ENCODE measurements at regions not wholly inside any gene's neighbourhood (a gene's known extent, or its start where the extent isn't known, plus 50 kb on each side); places are given as distances from the start of the nearest gene placed in this dataset.

GRCh38 chr7:95658676-95659075, 62.4 kb upstream of the PDK4 start:
- 70 to 83% (median 77%) methylated on average over 7 of the region's 7 CpGs for WGBS, 4 donors
- ATAC-seq (peak in 2 of 4 donors; percentile 7 to 38), DNase-seq (no peak)
- Histone ChIP-seq H3K27ac (no peak overlapping the region), H3K9me3 (peaks cover 0 to 17% (median 9%) of the 10 kb centered on the region in 12 donors), H3K4me1 (peaks cover 0 to 2% (median 0%) of the 10 kb centered on the region in 12 donors), H3K36me3 (no peaks in the 10 kb centered on the region), H3K4me3 (no peak overlapping the region), H3K27me3 (no peaks in the 10 kb centered on the region)
- intact Hi-C loops (cut with DNase I): no loop called here
- TF ChIP-seq POLR2A (IDR thresholded peaks at IDR 0.05) (no peak), CTCF (IDR thresholded peaks at IDR 0.05) (no peak)

GRCh38 chr7:95649546-95649945, 53.2 kb upstream of the PDK4 start:
- Histone ChIP-seq H3K9me3 (no peaks in the 10 kb centered on the region), H3K27ac (no peak overlapping the region), H3K4me1 (no peaks in the 10 kb centered on the region), H3K36me3 (no peaks in the 10 kb centered on the region), H3K4me3 (no peak overlapping the region), H3K27me3 (no peaks in the 10 kb centered on the region)
- WGBS, 4 donors: 63 to 65% (median 63%) methylated on average over 3 of the region's 3 CpGs
- TF ChIP-seq POLR2A (IDR thresholded peaks at IDR 0.05) (no peak), CTCF (IDR thresholded peaks at IDR 0.05) (no peak)
- no peak for DNase-seq
- no peak for ATAC-seq
- intact Hi-C loops (cut with DNase I): no loop called here

GRCh38 chr7:95646350-95646749, 50.0 kb upstream of the PDK4 start:
- TF ChIP-seq CTCF (IDR thresholded peaks at IDR 0.05) (no peak), POLR2A (IDR thresholded peaks at IDR 0.05) (no peak)
- Histone ChIP-seq H3K36me3 (no peaks in the 10 kb centered on the region), H3K4me1 (no peaks in the 10 kb centered on the region), H3K27ac (no peak overlapping the region), H3K9me3 (no peaks in the 10 kb centered on the region), H3K4me3 (no peak overlapping the region), H3K27me3 (no peaks in the 10 kb centered on the region)
- WGBS, 4 donors: 44 to 73% (median 52%) methylated on average over 1 of the region's 1 CpG
- intact Hi-C loops (cut with DNase I): no loop called here
- DNase-seq (no peak), ATAC-seq (peak in 1 of 4 donors; percentile 36)
